ENCODE measurements at regions not wholly inside any gene's neighbourhood (a gene's known extent, or its start where the extent isn't known, plus 50 kb on each side); places are given as distances from the start of the nearest gene placed in this dataset.
"Not testable (repeated sequence)": the region's sequence is repeated elsewhere in the genome, so short reads cannot be mapped to it uniquely, and the experiment has no call there.

DNA sequence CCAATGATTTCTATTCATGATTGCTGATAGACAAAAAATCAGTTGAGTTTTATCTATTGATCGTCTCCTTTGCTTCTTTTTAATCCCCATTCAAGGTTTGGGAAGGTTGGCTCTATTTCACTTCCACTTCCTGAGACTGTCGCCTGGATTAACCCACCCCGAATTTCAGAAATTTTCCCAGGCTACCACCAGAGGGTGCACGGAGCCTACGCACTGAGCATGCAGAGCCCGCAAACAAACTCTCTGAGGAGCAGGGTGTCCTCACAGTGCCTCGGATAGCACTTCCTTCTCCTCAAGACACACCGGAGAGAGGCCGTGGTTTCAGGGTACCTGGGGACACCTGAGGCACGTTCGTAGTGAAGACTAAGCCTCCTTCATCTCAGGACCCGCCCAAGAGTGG lies 150.5 kb downstream of the CDY2A start:
- H3K9ac ChIP-seq (replicated peaks; ENCODE audit: extremely low read depth, insufficient read depth, low read length); POLR2A ChIA-PET; H3K79me2 ChIP-seq (ENCODE audit: control insufficient read depth, insufficient read depth, low read length); H3K36me3 ChIP-seq (ENCODE audit: control insufficient read depth in 2 of 2, extremely low read depth in 1 of 2, insufficient read depth in 2 of 2, low read length in 2 of 2); H3K27ac ChIP-seq (ENCODE audit: insufficient read depth, low read depth, low read length); DNase-seq (ENCODE audit: low read depth, low spot score); BruUV-seq (replicated peaks); H3K9me3 ChIP-seq (replicated peaks; ENCODE audit: control insufficient read depth, insufficient read depth, low read length); H2AFZ ChIP-seq (ENCODE audit: low read depth, low read length); CTCF ChIA-PET; H3K4me2 ChIP-seq (ENCODE audit: insufficient read depth, low read length); H3K4me1 ChIP-seq (ENCODE audit: control insufficient read depth, extremely low read depth, insufficient read depth, low read length); FAIRE-seq; H4K20me1 ChIP-seq (replicated peaks; ENCODE audit: control insufficient read depth, extremely low read depth, insufficient read depth, low read length); H3K4me3 ChIP-seq (replicated peaks in 1 of 3; ENCODE audit: insufficient read depth in 1 of 3, low read depth in 1 of 3, low read length in 3 of 3); dilution Hi-C loops (cut with MboI; ENCODE audit: extremely low pct_ligation_motif_present, low sequenced_read_pairs); intact Hi-C loops (cut with micrococcal nuclease); H3K9me1 ChIP-seq (replicated peaks; ENCODE audit: control insufficient read depth, extremely low read depth, insufficient read depth, low read length); H3K27me3 ChIP-seq (ENCODE audit: control insufficient read depth in 2 of 2, insufficient read depth in 2 of 2, low read length in 2 of 2): not testable (repeated sequence)

DNA sequence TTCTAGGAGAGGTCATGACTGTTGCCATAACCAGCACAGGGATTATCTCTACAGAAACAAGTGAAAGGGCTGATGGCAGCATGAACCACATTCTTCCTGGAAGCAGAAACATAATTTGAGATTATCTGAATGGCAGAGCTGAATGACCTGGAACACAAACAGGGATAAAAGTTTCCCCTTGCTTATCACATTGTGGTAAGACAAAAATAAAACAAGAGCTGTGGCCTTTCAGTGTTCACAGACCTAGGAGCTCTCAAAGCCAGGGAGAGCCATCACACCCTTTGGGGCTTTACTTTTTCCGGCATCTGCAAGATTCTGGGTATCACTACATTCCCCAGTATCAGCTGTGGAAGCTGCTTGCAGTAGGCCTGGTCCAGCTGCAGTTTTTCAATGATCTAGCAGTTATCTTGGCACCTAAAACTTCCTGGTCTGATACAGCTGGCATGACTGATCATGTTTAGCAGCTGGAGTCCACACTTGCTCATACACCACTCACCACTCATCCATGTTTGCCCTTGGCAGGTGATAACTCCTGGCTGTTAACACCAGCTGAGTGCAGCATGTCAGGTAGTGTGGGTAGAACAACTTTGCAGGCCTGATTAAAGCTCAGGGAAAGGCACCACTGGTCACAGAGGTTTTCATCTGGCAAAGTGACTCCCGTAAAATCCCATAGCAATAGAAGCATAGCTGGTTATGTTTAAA lies 163.5 kb downstream of the CDY2A start:
- H3K9me1 ChIP-seq (replicated peaks; ENCODE audit: control insufficient read depth, extremely low read depth, insufficient read depth, low read length); dilution Hi-C loops (cut with MboI; ENCODE audit: extremely low pct_ligation_motif_present, low sequenced_read_pairs); H3K79me2 ChIP-seq (ENCODE audit: control insufficient read depth, insufficient read depth, low read length); H4K20me1 ChIP-seq (replicated peaks; ENCODE audit: control insufficient read depth, extremely low read depth, insufficient read depth, low read length); H2AFZ ChIP-seq (ENCODE audit: low read depth, low read length); H3K9ac ChIP-seq (replicated peaks; ENCODE audit: extremely low read depth, insufficient read depth, low read length); H3K27ac ChIP-seq (ENCODE audit: insufficient read depth, low read depth, low read length); H3K4me2 ChIP-seq (ENCODE audit: insufficient read depth, low read length); H3K36me3 ChIP-seq (ENCODE audit: control insufficient read depth in 2 of 2, extremely low read depth in 1 of 2, insufficient read depth in 2 of 2, low read length in 2 of 2); H3K27me3 ChIP-seq (ENCODE audit: control insufficient read depth in 2 of 2, insufficient read depth in 2 of 2, low read length in 2 of 2); H3K9me3 ChIP-seq (replicated peaks; ENCODE audit: control insufficient read depth, insufficient read depth, low read length); POLR2A ChIA-PET; FAIRE-seq; H3K4me3 ChIP-seq (replicated peaks in 1 of 3; ENCODE audit: insufficient read depth in 1 of 3, low read depth in 1 of 3, low read length in 3 of 3); BruUV-seq (replicated peaks); H3K4me1 ChIP-seq (ENCODE audit: control insufficient read depth, extremely low read depth, insufficient read depth, low read length); CTCF ChIA-PET; DNase-seq (ENCODE audit: low read depth, low spot score); intact Hi-C loops (cut with micrococcal nuclease): not testable (repeated sequence)

DNA sequence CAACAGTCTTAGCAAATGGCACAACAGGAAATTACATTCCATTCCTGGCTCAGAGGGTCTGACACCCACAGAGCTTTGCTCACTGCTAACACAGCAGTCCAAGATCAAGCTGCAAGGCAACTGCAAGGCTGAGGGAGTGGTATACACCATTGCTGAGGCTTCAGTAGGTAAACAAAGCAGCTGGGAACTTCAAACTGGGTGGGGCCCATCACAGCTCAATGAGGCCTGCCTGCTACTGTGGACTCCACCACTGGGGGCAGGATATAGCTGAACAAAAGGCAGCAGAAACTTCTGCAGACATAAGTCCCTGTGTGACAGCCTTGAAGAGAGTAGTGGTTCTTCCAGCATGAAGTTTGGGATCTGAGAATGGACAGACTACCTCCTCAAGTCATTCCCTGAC lies 212.0 kb downstream of the CDY2A start:
- H3K27ac ChIP-seq (ENCODE audit: insufficient read depth, low read depth, low read length); dilution Hi-C loops (cut with MboI; ENCODE audit: extremely low pct_ligation_motif_present, low sequenced_read_pairs); H3K9ac ChIP-seq (replicated peaks; ENCODE audit: extremely low read depth, insufficient read depth, low read length); H4K20me1 ChIP-seq (replicated peaks; ENCODE audit: control insufficient read depth, extremely low read depth, insufficient read depth, low read length); DNase-seq (ENCODE audit: low read depth, low spot score); POLR2A ChIA-PET; CTCF ChIA-PET; H3K9me3 ChIP-seq (replicated peaks; ENCODE audit: control insufficient read depth, insufficient read depth, low read length); H3K4me1 ChIP-seq (ENCODE audit: control insufficient read depth, extremely low read depth, insufficient read depth, low read length); H3K9me1 ChIP-seq (replicated peaks; ENCODE audit: control insufficient read depth, extremely low read depth, insufficient read depth, low read length); H3K27me3 ChIP-seq (ENCODE audit: control insufficient read depth in 2 of 2, insufficient read depth in 2 of 2, low read length in 2 of 2); BruUV-seq (replicated peaks); intact Hi-C loops (cut with micrococcal nuclease); H3K36me3 ChIP-seq (ENCODE audit: control insufficient read depth in 2 of 2, extremely low read depth in 1 of 2, insufficient read depth in 2 of 2, low read length in 2 of 2); H3K4me3 ChIP-seq (replicated peaks in 1 of 3; ENCODE audit: insufficient read depth in 1 of 3, low read depth in 1 of 3, low read length in 3 of 3); H3K4me2 ChIP-seq (ENCODE audit: insufficient read depth, low read length); H3K79me2 ChIP-seq (ENCODE audit: control insufficient read depth, insufficient read depth, low read length); H2AFZ ChIP-seq (ENCODE audit: low read depth, low read length): not testable (repeated sequence)
- FAIRE-seq: peak; percentile 53

DNA sequence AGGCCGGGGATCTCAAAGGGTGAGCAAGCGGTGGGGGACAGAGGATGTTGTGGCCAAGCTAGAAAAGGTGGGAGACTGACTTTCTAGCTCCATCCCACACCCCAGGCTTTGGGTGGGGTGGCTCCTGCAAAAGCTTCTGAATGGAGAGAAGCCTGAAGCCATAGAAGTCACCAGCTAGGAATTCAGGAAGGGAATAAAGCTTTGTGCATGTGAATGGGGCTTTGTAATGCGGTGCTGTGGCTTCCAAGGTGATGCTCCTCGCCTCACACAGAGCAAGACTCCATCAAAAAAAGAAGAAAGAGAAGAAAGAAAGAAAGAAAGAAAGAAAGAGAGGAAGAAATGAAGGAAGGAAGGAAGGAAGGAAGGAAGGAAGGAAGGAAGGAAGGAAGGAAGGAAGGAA lies 237.0 kb downstream of the CDY2A start:
- H3K4me2 ChIP-seq (ENCODE audit: insufficient read depth, low read length); FAIRE-seq; intact Hi-C loops (cut with micrococcal nuclease); H3K27ac ChIP-seq (ENCODE audit: insufficient read depth, low read depth, low read length); H2AFZ ChIP-seq (ENCODE audit: low read depth, low read length); CTCF ChIA-PET; dilution Hi-C loops (cut with MboI; ENCODE audit: extremely low pct_ligation_motif_present, low sequenced_read_pairs); BruUV-seq (replicated peaks); DNase-seq (ENCODE audit: low read depth, low spot score); H3K9me3 ChIP-seq (replicated peaks; ENCODE audit: control insufficient read depth, insufficient read depth, low read length); H4K20me1 ChIP-seq (replicated peaks; ENCODE audit: control insufficient read depth, extremely low read depth, insufficient read depth, low read length); H3K4me3 ChIP-seq (replicated peaks in 1 of 3; ENCODE audit: insufficient read depth in 1 of 3, low read depth in 1 of 3, low read length in 3 of 3); H3K9ac ChIP-seq (replicated peaks; ENCODE audit: extremely low read depth, insufficient read depth, low read length); POLR2A ChIA-PET; H3K79me2 ChIP-seq (ENCODE audit: control insufficient read depth, insufficient read depth, low read length); H3K36me3 ChIP-seq (ENCODE audit: control insufficient read depth in 2 of 2, extremely low read depth in 1 of 2, insufficient read depth in 2 of 2, low read length in 2 of 2); H3K27me3 ChIP-seq (ENCODE audit: control insufficient read depth in 2 of 2, insufficient read depth in 2 of 2, low read length in 2 of 2); H3K9me1 ChIP-seq (replicated peaks; ENCODE audit: control insufficient read depth, extremely low read depth, insufficient read depth, low read length); H3K4me1 ChIP-seq (ENCODE audit: control insufficient read depth, extremely low read depth, insufficient read depth, low read length): not testable (repeated sequence)

Data from endothelial cell of umbilical vein (primary cell).